GM12878 (cell line): ENCODE measurements at regions not wholly inside any gene's neighbourhood (a gene's known extent, or its start where the extent isn't known, plus 50 kb on each side); places are given as distances from the start of the nearest gene placed in this dataset.

ENCODE experiments used
- ATAC-seq: fragments of 200-7000 bp; cut with Tn5 transposase; 3 replicates; pipeline ENCODE4 v1.9.1; 2020; ENCODE audit warnings: mild to moderate bottlenecking, moderate library complexity
- BruUV-seq: library from RNA; stranded (reverse); fragments of 400-500 nt; replicated peaks from 2 replicates; lab custom pipeline; 2021; lab: Mats Ljungman, UMichigan
- CTCF ChIA-PET: fragments of 300-600 bp; sonication (Branson Sonifier 250); formaldehyde crosslinking; extraction: SDS; loops from one replicate; lab custom pipeline; 2021; ENCODE audit warnings: inconsistent platforms; lab: Yijun Ruan, JAX
- POLR2A ChIA-PET: fragments of 350-600 bp; formaldehyde crosslinking; extraction: SDS; loops from one replicate; lab custom pipeline; 2021; ENCODE audit warnings: inconsistent platforms; lab: Charles Lee
- RAD21 ChIA-PET: fragments of 300-600 bp; sonication (Branson Sonifier 250); formaldehyde crosslinking; loops from one replicate; lab custom pipeline; 2023; ENCODE audit warnings: antibody characterized with exemption; ENCODE audit not compliant: unreplicated experiment; lab: Charles Lee
- SMC1A ChIA-PET: fragments of 300-600 bp; sonication (Branson Sonifier 250); formaldehyde crosslinking; loops from one replicate; lab custom pipeline; 2023; ENCODE audit not compliant: unreplicated experiment, uncharacterized antibody; lab: Charles Lee
- DNase-seq: peaks from one replicate; pipeline ENCODE4 v3.0.0-alpha.2; 2011; ENCODE audit warnings: low read depth, low spot score
- FAIRE-seq: peaks from 3 replicates; lab custom pipeline; 2011; peaks lifted over from hg19 to GRCh38; lab: Jason Lieb, UNC
- H2AFZ ChIP-seq: 2 replicates; pipeline ENCODE4 v1.6.0; 2011; ENCODE audit warnings: low read depth, low read length, control low read depth; ENCODE audit not compliant: control insufficient read depth
- H3K27ac ChIP-seq: 2 replicates; pipeline ENCODE4 v1.5.1; 2011; ENCODE audit warnings: control low read depth; ENCODE audit not compliant: control insufficient read depth, insufficient read depth
- H3K27me3 ChIP-seq, 2 experiments: replicated peaks in 1 of 2; 2 replicates each; pipeline versions ENCODE4 v1.6.0 to v1.6.1; 2011; ENCODE audit warnings: low read length in 1 of 2; ENCODE audit not compliant: control insufficient read depth in 2 of 2, insufficient read depth in 2 of 2
- H3K36me3 ChIP-seq, 2 experiments: 2 replicates each; pipeline ENCODE4 v1.5.1; 2011; ENCODE audit warnings: low read length in 1 of 2; ENCODE audit not compliant: control insufficient read depth in 2 of 2, insufficient read depth in 2 of 2
- H3K4me1 ChIP-seq: 2 replicates; pipeline ENCODE4 v1.6.1; 2011; ENCODE audit warnings: mild to moderate bottlenecking, low read length, moderate library complexity, mixed read lengths; ENCODE audit not compliant: control insufficient read depth, insufficient read depth
- H3K4me2 ChIP-seq: 2 replicates; pipeline ENCODE4 v1.6.0; 2011; ENCODE audit warnings: control low read depth; ENCODE audit not compliant: control insufficient read depth, insufficient read depth
- H3K4me3 ChIP-seq: fragments of 200-600 bp; sonication (generic); 2 replicates; pipeline ENCODE4 v1.5.1; 2016
- H3K79me2 ChIP-seq: 2 replicates; pipeline ENCODE4 v1.6.0; 2011; ENCODE audit warnings: low read length; ENCODE audit not compliant: control insufficient read depth, insufficient read depth
- H3K9ac ChIP-seq: 2 replicates; pipeline ENCODE4 v1.8.0; 2011; ENCODE audit warnings: low read length, control low read depth, mixed read lengths; ENCODE audit not compliant: control insufficient read depth, insufficient read depth
- H3K9me3 ChIP-seq: replicated peaks from 3 replicates; pipeline ENCODE4 v1.5.1; 2011; ENCODE audit warnings: mild to moderate bottlenecking, low read length; ENCODE audit not compliant: control insufficient read depth, insufficient read depth
- H4K20me1 ChIP-seq: 2 replicates; pipeline ENCODE4 v1.6.0; 2011; ENCODE audit not compliant: control insufficient read depth, insufficient read depth
- ASH2L ChIP-seq: fragments of 300-600, 200-600 bp; sonication (generic); IDR thresholded peaks from 2 replicates; pipeline ENCODE4 v1.6.1; 2017; ENCODE audit warnings: low read depth, mild to moderate bottlenecking, borderline replicate concordance
- CBFB ChIP-seq: IDR thresholded peaks from 2 replicates; pipeline ENCODE4 v1.6.1; 2016; ENCODE audit warnings: antibody characterized with exemption, low read depth
- ETV6 ChIP-seq, 2 experiments: fragments of 450-650 bp in 1 of 2; IDR thresholded peaks in 1 of 2; conservative IDR thresholded peaks in 1 of 2; 2 replicates each; pipeline ENCODE4 v1.6.1; 2014; ENCODE audit warnings: antibody characterized with exemption in 1 of 2, borderline replicate concordance in 1 of 2, low read depth in 1 of 2, mild to moderate bottlenecking in 1 of 2, moderate library complexity in 1 of 2
- IRF4 ChIP-seq: IDR thresholded peaks from 2 replicates; pipeline ENCODE4 v1.6.1; 2011; ENCODE audit warnings: low read depth, low read length
- KLF5 ChIP-seq: fragments of 450-650 bp; IDR thresholded peaks from 2 replicates; pipeline ENCODE4 v1.6.1; 2014; ENCODE audit warnings: mild to moderate bottlenecking; ENCODE audit not compliant: partially characterized antibody
- MEF2B ChIP-seq: fragments of 450-650 bp; IDR thresholded peaks from 2 replicates; pipeline ENCODE4 v1.6.1; 2018; ENCODE audit warnings: mild to moderate bottlenecking, moderate library complexity; ENCODE audit not compliant: partially characterized antibody, poor library complexity, severe bottlenecking
- PAX8 ChIP-seq: fragments of 450-650 bp; IDR thresholded peaks from 2 replicates; pipeline ENCODE4 v1.6.1; 2017; ENCODE audit warnings: mild to moderate bottlenecking, moderate library complexity
- RCOR1 ChIP-seq: conservative IDR thresholded peaks from 2 replicates; pipeline ENCODE4 v1.6.1; 2012; ENCODE audit warnings: low read depth, low read length, improper control_type of control experiment
- STAT1 ChIP-seq: fragments of 450-650 bp; conservative IDR thresholded peaks from 2 replicates; pipeline ENCODE4 v1.6.1; 2014; ENCODE audit warnings: antibody characterized with exemption, mild to moderate bottlenecking
- ZNF217 ChIP-seq: fragments of 450-650 bp; IDR thresholded peaks from 2 replicates; pipeline ENCODE4 v1.6.1; 2017; ENCODE audit warnings: antibody characterized with exemption, mild to moderate bottlenecking
- WGBS: methylation state at CpG from one replicate; pipeline ENCODE4 v1.1.6; 2016; ENCODE audit warnings: low lambda C conversion rate; ENCODE audit not compliant: insufficient replicate concordance, insufficient coverage; ENCODE audit errors: missing lambda C conversion rate; 5-methylcytosine and 5-hydroxymethylcytosine counted together
- in situ Hi-C: fragments of 300-500 bp; cut with MboI; formaldehyde crosslinking; loops from 9 replicates; pipeline ENCODE4 v1.14.3; 2018; ENCODE audit warnings: mixed read lengths
- intact Hi-C: fragments of 100-400 bp; cut with micrococcal nuclease; formaldehyde crosslinking; loops from one replicate; pipeline ENCODE4 v1.14.2; 2022; ENCODE audit not compliant: unreplicated experiment
- TF ChIP-seq, protein P1 (sequence below): fragments of 450-650 bp; IDR thresholded peaks from 2 replicates; pipeline ENCODE4 v1.6.1; 2017; ENCODE audit warnings: mild to moderate bottlenecking
- TF ChIP-seq, protein P2 (sequence below): fragments of 450-650 bp; formaldehyde crosslinking; IDR thresholded peaks from 2 replicates; pipeline ENCODE4 v1.5.0; 2022; ENCODE audit warnings: mild to moderate bottlenecking, missing genetic modification characterization
- TF ChIP-seq, protein P3 (sequence below): IDR thresholded peaks from 2 replicates; pipeline ENCODE4 v1.6.1; 2011; ENCODE audit warnings: low read depth, low read length, improper control_type of control experiment, borderline replicate concordance

DNA sequence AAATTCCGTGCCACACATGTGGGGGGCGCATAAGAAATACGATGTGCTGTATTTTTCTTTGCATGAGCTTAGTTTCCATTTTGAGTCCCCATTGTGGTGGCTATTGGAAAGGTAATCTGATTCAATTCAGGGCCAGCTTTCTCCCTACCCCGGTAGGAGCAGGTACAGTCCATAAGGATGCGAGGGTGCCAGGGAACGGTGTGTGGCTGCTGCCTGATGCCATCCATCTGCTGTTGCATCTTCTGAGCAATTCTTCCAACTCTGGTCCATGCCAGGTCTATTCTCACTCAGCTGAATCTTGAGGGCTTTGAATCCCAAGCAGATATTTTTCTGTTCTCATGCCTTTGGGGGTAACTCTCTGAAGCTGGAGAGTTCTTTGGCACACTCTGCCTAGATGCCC, 392.7 kb downstream of the AGTPBP1 start:
- no peak for TF ChIP-seq CBFB
- TF ChIP-seq, protein P1, sequence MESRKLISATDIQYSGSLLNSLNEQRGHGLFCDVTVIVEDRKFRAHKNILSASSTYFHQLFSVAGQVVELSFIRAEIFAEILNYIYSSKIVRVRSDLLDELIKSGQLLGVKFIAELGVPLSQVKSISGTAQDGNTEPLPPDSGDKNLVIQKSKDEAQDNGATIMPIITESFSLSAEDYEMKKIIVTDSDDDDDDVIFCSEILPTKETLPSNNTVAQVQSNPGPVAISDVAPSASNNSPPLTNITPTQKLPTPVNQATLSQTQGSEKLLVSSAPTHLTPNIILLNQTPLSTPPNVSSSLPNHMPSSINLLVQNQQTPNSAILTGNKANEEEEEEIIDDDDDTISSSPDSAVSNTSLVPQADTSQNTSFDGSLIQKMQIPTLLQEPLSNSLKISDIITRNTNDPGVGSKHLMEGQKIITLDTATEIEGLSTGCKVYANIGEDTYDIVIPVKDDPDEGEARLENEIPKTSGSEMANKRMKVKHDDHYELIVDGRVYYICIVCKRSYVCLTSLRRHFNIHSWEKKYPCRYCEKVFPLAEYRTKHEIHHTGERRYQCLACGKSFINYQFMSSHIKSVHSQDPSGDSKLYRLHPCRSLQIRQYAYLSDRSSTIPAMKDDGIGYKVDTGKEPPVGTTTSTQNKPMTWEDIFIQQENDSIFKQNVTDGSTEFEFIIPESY, result no peak
- TF ChIP-seq ASH2L, result no peak
- no peak for TF ChIP-seq RCOR1
- TF ChIP-seq KLF5, result no peak
- TF ChIP-seq MEF2B, result no peak
- TF ChIP-seq ZNF217, result no peak
- Histone ChIP-seq H3K27me3 (no peaks in the 10 kb centered on the region; a peak in 1 of 4 replicates), H3K9ac (no peak overlapping the region), H3K4me1 (no peaks in the 10 kb centered on the region), H2AFZ (no peak overlapping the region), H4K20me1 (no peaks in the 10 kb centered on the region), H3K79me2 (no peaks in the 10 kb centered on the region), H3K9me3 (no peaks in the 10 kb centered on the region), H3K36me3 (no peaks in the 10 kb centered on the region), H3K4me3 (no peak overlapping the region), H3K4me2 (no peak overlapping the region), H3K27ac (no peak overlapping the region)
- 38% methylated on average over 6 of the region's 6 CpGs for WGBS
- intact Hi-C loops, result no loop called here
- BruUV-seq, result no TSS peak
- CTCF ChIA-PET, result no interaction called here
- POLR2A ChIA-PET, result no interaction called here
- DNase-seq (no peak), FAIRE-seq (no peak), ATAC-seq (no peak)
- in situ Hi-C loops, result no loop called here
- SMC1A ChIA-PET, result no interaction called here
- RAD21 ChIA-PET, result no interaction called here

DNA sequence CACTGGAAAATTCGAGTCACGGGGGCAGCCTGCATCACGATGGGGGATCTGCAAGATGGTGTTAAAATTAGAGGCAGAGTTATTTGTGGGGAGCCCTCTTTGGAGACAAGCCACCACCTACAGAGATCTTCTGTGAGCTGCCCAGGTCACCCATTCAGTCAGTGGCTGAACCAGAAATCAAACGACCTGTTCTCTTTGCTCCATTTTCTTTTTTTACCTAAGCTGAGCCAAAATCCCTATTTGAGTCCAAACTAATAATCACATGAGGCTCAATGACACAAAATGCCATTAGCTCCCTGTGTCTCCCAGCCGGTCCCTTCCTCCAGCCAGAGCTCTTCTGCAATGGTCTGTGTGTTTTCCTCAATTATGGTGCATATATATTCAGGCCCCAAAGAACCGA, 394.2 kb downstream of the AGTPBP1 start:
- Histone ChIP-seq H3K4me3 (no peak overlapping the region), H2AFZ (no peak overlapping the region), H3K4me1 (no peaks in the 10 kb centered on the region), H3K27ac (no peak overlapping the region), H3K9ac (no peak overlapping the region), H4K20me1 (no peaks in the 10 kb centered on the region), H3K4me2 (no peak overlapping the region), H3K9me3 (no peaks in the 10 kb centered on the region), H3K27me3 (no peaks in the 10 kb centered on the region; a peak in 1 of 4 replicates), H3K79me2 (no peaks in the 10 kb centered on the region), H3K36me3 (no peaks in the 10 kb centered on the region)
- in situ Hi-C loops (no loop called here), intact Hi-C loops (no loop called here)
- DNase-seq, result no peak
- ChIA-PET RAD21 (no interaction called here), SMC1A (no interaction called here), POLR2A (no interaction called here), CTCF (no interaction called here)
- BruUV-seq, result no TSS peak
- no peak for ATAC-seq
- WGBS, result 3% methylated on average over 6 of the region's 6 CpGs
- no peak for FAIRE-seq
- no peak for TF ChIP-seq ETV6 (conservative IDR thresholded peaks at IDR 0.05 in 1 of 2, IDR thresholded peaks at IDR 0.05 in 1 of 2; ENCODE audit: borderline replicate concordance in 1 of 2, low read depth in 1 of 2)
- no peak for TF ChIP-seq IRF4
- TF ChIP-seq STAT1, result no peak
- TF ChIP-seq, protein P2, sequence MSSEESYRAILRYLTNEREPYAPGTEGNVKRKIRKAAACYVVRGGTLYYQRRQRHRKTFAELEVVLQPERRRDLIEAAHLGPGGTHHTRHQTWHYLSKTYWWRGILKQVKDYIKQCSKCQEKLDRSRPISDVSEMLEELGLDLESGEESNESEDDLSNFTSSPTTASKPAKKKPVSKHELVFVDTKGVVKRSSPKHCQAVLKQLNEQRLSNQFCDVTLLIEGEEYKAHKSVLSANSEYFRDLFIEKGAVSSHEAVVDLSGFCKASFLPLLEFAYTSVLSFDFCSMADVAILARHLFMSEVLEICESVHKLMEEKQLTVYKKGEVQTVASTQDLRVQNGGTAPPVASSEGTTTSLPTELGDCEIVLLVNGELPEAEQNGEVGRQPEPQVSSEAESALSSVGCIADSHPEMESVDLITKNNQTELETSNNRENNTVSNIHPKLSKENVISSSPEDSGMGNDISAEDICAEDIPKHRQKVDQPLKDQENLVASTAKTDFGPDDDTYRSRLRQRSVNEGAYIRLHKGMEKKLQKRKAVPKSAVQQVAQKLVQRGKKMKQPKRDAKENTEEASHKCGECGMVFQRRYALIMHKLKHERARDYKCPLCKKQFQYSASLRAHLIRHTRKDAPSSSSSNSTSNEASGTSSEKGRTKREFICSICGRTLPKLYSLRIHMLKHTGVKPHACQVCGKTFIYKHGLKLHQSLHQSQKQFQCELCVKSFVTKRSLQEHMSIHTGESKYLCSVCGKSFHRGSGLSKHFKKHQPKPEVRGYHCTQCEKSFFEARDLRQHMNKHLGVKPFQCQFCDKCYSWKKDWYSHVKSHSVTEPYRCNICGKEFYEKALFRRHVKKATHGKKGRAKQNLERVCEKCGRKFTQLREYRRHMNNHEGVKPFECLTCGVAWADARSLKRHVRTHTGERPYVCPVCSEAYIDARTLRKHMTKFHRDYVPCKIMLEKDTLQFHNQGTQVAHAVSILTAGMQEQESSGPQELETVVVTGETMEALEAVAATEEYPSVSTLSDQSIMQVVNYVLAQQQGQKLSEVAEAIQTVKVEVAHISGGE, result no peak
- no peak for TF ChIP-seq PAX8
- TF ChIP-seq, protein P3, sequence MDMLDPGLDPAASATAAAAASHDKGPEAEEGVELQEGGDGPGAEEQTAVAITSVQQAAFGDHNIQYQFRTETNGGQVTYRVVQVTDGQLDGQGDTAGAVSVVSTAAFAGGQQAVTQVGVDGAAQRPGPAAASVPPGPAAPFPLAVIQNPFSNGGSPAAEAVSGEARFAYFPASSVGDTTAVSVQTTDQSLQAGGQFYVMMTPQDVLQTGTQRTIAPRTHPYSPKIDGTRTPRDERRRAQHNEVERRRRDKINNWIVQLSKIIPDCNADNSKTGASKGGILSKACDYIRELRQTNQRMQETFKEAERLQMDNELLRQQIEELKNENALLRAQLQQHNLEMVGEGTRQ, result no peak
